ENCODE measurements at regions not wholly inside any gene's neighbourhood (a gene's known extent, or its start where the extent isn't known, plus 50 kb on each side); places are given as distances from the start of the nearest gene placed in this dataset.

DNA sequence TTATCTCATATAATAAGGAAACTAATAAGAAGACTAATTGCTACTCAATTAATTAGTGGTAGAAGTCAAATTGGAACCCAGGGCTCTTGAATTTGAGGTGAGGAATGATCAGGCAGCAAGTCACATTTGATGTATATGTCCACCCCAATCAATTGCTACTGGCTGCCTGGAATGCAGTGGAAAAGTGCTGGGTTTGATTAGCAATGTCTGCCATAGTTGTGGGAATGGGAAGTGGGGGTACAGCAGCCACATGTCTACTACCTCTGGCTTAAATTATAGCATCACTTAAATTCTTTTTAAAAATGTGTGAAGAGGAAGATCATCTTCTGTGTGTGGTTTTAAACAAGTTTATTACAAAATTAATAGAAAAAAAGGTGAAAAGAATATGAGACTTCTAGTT is 50.8 kb upstream of the NAV2 start:
- no peak for DNase-seq (ENCODE audit: low read depth in 2 of 2)

DNA sequence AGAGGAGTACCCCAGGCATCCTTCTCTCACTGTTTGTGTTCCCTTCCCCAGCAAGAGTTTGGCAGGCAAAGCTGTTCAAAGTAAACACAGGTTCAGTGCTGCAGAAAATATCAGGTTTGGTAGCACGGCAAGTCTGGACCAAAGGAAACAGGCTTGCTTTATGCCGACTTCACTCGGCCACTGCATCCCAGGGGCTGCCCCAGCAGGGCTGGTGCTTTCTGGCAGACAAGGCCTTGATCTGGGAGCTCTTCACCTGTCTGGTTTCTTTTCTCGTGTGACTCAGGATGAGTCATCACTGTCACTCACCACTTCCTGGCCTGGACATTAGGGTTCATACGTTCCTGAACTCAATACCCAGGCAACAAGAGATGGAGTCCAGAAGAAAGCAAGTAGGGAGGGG is 52.6 kb upstream of the NAV2 start:
- no peak for DNase-seq (ENCODE audit: low read depth in 2 of 2)

DNA sequence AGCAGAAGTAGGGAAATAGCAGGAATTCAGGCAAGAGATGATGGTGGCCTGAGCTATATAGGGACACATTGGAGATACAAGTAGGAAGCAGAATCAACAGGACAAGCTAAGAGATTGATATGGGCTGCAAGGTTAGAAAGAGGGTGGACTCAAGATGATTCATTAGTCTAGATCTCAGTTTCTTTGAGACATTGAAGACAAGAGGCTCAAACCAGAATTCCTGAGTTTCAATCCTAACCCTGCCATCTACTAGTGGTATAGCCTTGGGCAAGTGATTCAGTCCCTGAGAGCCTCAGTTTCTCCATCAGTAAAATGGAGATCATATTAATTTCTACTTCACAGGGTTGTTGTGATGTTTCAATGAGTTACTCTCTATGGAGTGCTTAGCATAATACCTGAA is 53.1 kb upstream of the NAV2 start:
- no peak for DNase-seq (ENCODE audit: low read depth in 2 of 2)

DNA sequence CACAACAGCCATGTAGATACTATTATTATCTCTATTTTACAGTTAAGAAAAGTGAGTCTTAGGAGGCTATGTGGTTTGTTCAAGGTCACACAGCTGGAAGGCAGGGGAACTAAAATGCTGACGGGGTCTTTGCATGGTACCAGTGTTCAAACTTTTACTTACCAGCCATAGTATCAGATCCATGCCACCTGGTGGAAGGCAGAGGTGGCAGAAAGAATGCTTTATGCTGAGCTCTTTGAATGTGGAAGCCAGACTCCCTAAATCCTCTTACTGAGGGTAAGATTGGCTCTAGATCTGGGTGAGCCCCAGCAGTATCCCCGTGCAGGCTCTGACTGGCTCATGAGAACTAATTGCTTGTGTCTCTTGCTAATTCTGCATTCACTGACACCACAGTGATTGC is 54.3 kb upstream of the NAV2 start:
- DNase-seq (ENCODE audit: low read depth in 2 of 2), result no peak

DNA sequence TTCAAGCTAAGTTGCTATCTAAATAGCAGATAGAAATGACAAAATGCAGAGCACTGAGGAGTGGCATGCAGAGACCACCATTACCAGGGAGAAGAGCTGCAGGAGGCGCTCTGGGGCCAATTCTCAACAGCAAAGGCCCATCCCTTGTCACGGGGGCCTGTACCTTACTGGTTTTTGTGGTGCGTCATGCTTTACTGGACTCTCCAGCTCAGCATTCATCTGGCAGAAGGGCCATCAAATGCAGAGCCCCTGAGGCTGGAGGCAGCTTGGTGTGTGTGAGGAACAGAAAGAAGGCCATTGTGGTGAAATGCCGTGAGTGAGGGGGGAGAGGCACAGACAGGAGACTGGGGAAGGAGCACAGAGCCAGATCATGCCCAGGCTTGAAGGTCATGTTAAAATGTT is 56.5 kb upstream of the NAV2 start:
- DNase-seq (ENCODE audit: low read depth in 2 of 2), result no peak

DNA sequence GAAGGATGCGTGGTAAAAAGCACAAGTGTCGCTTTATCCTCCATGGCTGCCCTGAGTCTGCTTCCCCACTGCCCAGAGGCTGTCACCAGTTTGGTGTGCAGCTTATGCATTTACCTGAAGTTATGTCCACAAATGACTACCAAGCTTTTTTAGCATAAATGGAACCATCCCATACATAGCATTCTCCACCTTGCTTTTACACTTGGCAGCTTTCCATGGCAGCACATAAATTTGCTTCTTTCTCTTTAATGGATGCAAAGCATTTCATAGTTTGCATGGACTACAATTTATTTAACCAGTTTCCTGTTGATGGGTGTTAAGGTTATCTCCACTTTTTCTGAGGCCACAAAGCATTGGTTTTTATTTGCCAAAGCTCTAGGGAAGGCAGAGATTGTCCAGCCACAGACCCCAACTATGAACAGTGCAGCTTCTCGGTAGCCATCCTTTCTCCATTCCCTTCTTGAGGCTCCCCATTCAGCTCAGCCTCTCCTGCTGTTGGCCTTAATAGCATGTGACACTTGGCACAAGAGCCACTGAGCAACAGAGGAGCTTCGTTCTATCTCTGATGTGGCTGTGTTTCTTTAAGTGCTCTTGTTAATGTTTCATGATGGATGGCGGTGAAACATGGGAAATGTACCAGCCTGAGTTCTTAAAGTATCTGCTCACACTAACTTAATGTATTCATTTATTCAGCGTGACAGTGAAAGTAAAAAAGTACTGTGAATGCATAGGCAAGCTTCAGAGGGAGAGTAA is 59.8 kb upstream of the NAV2 start:
- no peak for DNase-seq (ENCODE audit: low read depth in 2 of 2)

DNA sequence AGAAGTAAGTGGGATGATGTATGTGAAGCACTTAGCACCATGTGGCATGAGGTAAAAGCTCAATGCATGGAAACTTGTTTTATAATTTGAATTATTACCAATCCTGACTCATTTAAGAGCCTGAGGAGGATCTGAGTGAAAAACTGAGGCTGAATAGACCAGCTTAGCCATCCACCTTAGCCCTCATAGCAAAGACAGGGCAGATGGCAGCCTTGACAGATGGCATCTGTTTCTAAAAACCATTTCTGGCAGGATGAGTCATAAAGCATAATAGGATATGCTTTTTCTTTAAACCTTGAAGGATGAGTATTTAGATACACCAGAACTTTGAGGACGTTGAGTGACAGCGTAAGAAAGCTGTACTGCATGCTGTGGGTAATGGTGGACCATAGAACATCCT is 61.0 kb upstream of the NAV2 start:
- DNase-seq (ENCODE audit: low read depth in 2 of 2), result no peak

DNA sequence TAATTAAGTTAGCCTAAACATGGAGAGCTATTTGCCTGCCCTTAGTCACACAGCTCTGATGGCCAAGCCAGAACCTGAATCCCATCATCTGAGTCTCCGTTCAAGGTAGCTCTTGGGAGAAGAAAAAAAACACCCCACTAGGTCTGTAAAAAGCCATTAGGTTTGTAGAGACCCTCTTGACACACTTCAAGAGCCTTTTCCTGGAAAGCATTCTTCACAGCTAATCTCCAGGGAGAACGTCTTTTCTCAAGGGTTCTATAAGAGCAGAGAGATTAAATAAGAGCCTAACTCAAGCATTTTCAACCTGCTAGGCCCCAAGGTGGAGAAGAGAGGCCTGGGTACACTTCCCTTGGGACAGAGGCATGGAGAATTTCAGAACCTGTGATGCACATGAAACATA is 61.6 kb upstream of the NAV2 start:
- no peak for DNase-seq (ENCODE audit: low read depth in 2 of 2)

DNA sequence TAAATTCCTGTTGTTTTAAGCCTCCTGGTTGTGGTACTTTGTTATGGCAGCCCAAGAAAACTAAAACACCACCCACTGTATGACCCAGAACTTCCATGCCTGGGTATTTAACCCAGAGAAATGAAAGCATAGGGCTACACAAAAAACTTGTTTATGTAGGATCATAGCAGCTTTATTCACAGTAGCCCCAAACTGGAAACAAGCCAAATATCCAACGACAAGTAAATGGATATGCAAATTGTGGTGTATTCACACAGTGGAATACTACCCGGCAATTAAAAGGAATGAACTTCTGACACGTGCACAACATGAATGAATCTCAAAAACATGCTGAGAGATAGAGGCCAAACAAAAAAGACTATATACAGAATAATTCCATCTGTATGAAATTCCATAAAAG is 62.2 kb upstream of the NAV2 start:
- no peak for DNase-seq (ENCODE audit: low read depth in 2 of 2)

DNA sequence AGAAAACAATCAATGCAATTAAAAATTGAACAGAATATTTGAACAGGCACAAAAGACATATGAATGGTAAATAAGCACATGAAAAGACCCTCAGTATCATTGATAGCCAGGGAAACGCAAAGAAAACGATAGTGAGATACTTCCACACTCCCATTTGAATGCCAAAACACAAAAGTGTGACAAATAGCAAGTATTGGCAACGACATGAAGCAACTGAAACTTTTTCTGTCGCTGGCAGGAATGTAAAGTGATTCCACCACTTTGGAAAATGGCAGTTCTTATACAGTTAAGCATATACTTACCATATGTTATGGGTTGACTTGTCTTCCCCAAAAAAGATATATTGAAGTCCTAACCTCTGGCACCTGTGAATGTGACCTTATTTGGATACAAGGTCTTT is 62.9 kb upstream of the NAV2 start:
- no peak for DNase-seq (ENCODE audit: low read depth in 2 of 2)

DNA sequence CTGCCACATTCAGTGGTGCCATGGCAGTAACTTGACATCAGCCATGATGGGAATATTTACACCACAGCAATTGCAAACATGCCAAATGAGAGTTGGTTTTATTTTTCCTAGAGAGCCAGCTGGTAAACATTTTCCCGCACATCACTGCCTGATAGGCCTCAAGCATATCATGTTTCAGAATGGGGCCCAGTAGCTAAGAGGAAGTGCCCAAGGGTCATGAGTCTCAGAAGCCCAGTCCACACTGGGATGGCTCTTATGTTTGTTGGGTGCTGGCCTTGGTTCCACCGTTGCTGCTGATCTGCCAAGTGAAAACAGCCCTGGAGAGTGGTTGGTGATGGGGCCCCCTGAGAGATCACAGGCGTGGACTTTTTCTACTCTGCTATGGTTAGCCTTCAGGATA is 64.3 kb upstream of the NAV2 start:
- DNase-seq (ENCODE audit: low read depth in 2 of 2), result no peak

DNA sequence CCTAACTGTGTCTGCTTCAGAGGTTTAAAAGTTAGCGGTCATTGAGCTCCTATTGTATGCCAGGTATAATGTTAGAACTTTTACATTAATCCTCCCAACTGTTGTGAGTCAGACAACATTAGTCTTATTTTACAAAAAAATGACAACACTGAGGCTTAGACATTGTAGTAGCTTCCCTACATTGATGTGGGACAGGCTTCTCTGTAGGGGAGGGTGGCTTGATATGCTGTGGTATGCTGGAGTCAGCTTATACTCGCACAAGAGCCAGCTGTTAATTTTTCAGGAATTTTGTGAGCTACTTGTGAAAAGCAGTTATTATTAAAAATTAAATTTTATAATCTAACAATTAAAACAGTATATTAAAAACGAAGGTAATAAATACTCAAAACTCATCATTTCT is 64.8 kb upstream of the NAV2 start:
- no peak for DNase-seq (ENCODE audit: low read depth in 2 of 2)

DNA sequence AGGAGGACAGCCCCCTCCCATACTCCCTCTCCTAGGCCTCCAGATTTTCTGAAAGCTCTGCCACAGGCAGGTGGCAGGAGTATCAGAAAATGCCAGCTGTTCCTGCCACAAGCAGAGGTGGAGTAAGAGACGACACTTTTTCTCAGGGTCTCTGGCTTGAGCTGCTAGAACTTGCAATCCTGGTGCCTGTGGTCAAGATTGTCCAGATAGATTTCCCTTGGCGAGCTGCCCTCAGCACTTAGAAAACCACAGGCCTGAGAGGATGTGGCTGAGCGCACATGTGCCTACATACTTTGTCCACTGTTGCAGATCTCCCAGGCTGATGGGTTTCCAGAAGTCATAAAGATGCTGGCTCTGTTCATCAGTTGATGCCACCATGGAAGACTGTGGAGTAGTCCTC is 65.7 kb upstream of the NAV2 start:
- no peak for DNase-seq (ENCODE audit: low read depth in 2 of 2)

DNA sequence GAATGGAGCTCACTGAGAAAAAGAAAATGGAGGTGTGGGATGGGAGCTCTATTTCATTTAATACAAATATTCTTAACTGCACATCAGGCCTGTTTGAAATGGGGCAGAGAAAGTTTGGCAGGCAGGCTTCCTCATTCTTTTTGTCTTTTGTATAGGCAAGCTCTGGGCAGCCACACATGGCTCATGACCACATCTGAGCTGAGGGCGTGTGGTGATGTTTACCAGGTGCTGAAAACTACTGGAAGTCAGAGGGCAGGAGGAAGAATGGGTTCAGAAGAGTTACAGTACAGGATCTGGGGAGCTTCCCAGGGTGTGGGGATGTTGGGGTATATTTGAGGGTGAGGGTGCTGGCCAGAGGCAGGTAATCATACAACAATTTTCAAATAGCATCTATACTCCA is 66.3 kb upstream of the NAV2 start:
- DNase-seq (ENCODE audit: low read depth in 2 of 2), result no peak

DNA sequence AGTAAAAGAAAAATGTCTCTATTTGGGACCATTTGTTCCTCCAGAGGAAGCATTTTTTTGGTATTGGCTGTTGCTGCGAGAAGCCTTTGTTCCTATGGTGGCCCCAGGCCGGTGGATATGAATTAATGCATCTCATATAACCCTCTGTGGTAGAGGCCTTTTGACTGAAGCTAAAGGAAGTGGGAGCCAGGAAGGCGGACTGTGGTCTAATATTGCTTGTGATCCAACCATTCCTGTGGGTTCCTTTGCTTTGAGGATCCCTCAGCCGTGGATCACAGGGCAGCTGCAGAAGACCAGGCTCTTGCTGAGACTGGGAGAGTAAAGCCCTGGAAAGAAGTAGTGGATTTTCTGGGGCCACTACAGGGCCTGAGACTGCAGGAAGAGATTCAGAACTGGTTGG is 68.3 kb upstream of the NAV2 start:
- no peak for DNase-seq (ENCODE audit: low read depth in 2 of 2)

DNA sequence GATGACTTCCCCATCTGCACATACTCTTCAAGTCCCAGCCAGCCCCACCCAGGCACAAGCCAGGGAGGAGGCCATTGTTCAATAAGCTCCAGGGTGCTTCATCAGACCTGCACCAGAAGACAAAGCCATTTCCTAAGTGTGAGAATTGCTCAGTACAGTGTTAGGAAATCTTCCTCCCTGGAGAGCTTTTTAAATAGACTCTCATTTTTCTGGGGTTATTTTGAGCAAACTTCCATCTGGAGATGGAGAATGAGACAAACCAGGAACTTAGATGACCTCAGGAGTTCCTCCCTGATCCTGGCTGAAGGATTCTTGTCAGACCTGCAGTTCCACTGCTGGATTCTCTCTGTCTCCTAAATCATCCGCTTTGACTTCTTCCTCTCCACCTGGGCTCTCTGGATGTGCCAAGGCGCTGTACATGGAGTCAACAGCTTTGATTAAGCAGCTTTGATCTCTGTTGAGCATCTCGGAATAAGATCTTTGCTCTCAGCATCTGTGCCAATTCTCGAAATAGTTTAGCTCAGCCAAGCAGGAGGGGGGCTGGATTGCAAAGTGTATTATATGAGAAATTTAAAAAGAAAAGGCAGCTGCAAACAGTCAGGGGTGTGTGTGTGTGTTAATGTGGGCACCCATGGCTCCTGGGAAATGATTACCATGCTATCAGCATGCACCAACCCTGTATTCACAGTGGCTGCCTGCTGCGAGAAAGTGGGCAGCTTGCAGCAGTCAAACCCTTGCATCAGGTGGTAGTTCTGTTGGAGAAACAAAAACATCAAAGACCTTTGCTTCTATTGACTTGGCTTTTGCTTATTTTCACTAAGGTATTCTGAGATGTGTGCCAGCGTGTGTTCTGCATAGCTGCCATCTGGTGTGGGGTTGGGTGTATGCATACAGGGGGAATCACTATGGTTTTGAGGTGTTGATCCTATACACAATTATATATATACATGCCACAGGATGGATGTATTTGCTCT is 70.2 kb upstream of the NAV2 start:
- no peak for DNase-seq (ENCODE audit: low read depth in 2 of 2)

DNA sequence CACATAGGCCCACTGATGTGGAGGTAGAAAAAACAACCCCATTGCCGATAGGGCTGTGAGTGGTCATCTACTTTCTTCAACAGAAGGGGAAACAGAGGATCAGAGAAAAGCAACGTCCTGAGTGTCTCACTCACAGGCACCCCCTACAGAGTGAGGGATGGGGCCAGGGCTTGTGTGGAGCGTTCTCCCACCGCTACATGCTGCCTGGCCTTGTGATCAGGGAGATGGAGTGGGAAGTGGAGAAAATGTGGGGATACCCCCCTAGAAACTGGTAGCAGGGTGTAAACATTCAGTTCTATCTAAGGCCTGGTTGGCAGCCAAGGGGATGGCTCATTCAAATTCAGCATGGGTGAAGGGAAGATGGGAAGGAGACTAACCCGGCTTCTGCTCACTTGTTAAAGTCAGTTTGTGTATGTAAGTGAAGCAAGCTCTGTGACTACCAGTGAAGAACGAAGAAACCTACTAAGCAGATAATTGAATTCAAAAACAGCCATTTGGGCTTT is 73.0 kb upstream of the NAV2 start:
- no peak for DNase-seq (ENCODE audit: low read depth in 2 of 2)

DNA sequence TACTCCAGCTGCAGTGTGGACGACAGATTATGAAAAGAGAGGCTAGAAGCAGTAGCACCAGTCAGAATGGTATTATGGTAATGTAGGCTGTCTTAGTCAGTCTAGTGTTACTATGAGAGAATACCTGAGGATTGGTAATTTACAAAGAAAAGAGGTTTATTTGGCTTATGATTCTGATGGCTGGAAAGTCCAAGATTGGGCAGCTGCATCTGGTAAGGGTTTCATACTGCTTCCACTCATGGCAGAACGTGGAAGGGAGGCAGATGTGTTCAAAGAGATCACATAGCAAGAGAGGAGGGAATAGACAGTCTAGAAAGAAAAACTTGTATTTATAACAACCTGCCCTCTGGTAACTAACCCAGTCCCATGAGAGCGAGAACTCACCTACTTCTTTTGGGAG is 77.3 kb upstream of the NAV2 start:
- DNase-seq (ENCODE audit: low read depth in 2 of 2), result no peak

DNA sequence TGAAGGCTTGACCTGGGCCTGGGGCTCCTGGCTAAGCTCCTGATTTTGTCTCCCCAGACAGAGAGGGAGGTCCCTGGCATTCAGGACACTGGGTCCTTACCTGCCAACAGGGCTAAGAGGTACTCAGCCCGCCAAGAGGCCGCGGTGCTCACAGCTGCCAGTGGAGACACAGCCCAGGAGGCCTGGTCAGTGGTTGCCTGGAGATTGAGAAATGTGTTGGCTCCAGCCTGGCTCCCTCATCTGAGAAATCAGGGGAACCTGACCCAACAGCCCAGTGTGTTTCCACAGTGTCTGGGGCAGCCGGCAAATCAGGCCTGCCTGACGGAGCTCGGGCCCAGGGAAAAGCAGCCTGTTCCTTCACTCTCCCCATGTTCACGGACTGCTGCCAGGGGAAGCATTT is 79.4 kb upstream of the NAV2 start:
- DNase-seq (ENCODE audit: low read depth in 2 of 2), result no peak

DNA sequence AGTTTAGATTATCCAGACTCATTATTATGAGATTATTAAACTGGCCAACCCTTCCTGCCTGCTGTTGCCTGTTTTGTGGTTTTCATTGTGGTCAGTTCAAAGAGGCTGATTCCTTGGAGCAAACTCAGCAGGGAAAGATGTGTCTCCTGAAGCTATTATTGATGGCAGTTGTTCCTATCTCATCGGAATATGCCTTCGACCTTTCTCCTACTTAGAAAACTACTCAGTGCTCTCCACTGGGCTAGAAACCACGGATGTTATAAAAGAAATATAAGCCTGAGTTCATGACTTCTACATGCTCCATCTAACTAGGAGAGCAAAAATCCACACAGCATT is 80.2 kb upstream of the NAV2 start:
- DNase-seq (ENCODE audit: low read depth in 2 of 2), result no peak

DNA sequence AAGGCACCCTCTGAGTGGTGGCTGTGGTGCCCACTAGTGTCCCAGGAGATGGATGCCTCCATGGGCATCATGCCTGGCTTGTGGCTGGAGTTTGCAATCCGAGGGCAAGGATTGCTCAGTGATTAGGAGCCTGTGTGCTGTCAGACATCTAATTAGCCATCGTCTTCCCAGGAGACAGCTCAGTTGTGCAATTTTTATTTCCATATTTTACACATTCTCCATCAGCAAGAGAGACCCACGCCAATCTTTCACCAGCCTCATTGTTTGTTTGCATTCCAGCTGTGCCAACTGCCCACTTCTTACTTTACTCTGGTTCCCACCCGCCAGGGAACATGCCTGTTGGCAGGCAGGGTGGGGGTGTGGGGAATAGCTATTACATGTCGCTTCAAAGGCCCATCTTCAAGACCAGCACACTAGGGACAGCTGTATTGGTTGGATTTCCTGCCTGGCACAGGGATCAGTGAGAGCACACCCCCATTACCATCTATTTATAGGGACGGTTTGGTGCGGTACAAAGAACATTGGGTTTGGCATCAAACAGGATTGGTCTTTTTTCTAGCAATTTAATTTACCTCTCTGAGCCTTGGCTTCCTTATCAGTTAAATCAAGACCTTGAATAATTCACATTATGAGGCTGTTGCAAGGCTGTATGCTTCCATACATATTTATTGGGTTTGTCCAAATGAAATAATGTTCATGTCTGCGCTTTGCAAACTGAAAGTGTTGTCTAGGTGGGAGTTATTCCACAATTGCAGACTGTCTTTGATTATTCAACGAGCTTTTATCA is 80.7 kb upstream of the NAV2 start:
- no peak for DNase-seq (ENCODE audit: low read depth in 2 of 2)

DNA sequence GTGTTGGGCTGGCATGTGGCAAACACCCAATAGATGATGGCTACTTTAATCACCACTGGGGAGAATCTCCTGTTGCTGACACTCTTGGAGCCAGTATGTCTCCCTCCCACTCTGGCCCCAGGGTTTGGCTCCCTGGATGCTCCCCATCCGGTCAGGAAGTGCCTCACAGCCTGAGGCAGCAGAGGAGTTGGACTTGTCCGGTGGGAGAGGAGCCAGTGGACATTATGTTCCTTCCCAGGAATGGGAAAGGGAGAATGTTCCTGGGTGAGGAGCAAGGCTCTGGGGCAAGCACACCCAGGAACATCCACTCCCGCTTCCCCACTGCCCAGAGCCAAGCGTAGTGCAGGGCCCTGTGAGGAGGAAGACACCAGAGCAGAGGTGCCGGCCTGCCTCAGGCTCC is 84.6 kb upstream of the NAV2 start:
- no peak for DNase-seq (ENCODE audit: low read depth in 2 of 2)
